H1 (cell line): ENCODE measurements at regions not wholly inside any gene's neighbourhood (a gene's known extent, or its start where the extent isn't known, plus 50 kb on each side); places are given as distances from the start of the nearest gene placed in this dataset.

Source experiments
- CTCF ChIA-PET: fragments of 300-600 bp; sonication (Branson Sonifier 250); formaldehyde crosslinking; loops from one replicate; lab custom pipeline; 2021; ENCODE audit not compliant: partially characterized antibody; lab: Charles Lee
- POLR2A ChIA-PET: fragments of 300-600 bp; sonication (Branson Sonifier 250); formaldehyde crosslinking; loops from one replicate; lab custom pipeline; 2021; ENCODE audit warnings: inconsistent platforms; ENCODE audit not compliant: partially characterized antibody; lab: Charles Lee
- DNase-seq, 2 experiments: peaks; one replicate each; pipeline versions ENCODE4 v3.0.0 to v3.0.0-alpha.2; 2010 to 2022; ENCODE audit warnings: low spot score in 2 of 2, low read depth in 1 of 2, mixed read lengths in 1 of 2
- FAIRE-seq: peaks from 2 replicates; lab custom pipeline; 2011; peaks lifted over from hg19 to GRCh38; lab: Jason Lieb, UNC
- H2AFZ ChIP-seq: 2 replicates; pipeline ENCODE4 v1.8.1; 2012; ENCODE audit warnings: low read length, inconsistent platforms
- H2AK5ac ChIP-seq: 2 replicates; pipeline ENCODE4 v1.6.1; 2013; ENCODE audit warnings: low read depth, low read length
- H2BK120ac ChIP-seq: replicated peaks from 2 replicates; pipeline ENCODE3; 2013; ENCODE audit warnings: low read depth, low read length, inconsistent platforms
- H2BK12ac ChIP-seq: 2 replicates; pipeline ENCODE4 v1.6.1; 2013; ENCODE audit warnings: low read depth, low read length
- H2BK15ac ChIP-seq: 2 replicates; pipeline ENCODE4 v1.6.1; 2013; ENCODE audit warnings: low read length
- H2BK20ac ChIP-seq: 2 replicates; pipeline ENCODE4 v1.6.1; 2013; ENCODE audit warnings: low read length
- H2BK5ac ChIP-seq: 2 replicates; pipeline ENCODE4 v1.6.1; 2013; ENCODE audit warnings: low read depth, low read length
- H3K14ac ChIP-seq: 2 replicates; pipeline ENCODE4 v1.6.1; 2013; ENCODE audit warnings: inconsistent platforms; ENCODE audit not compliant: insufficient read length
- H3K18ac ChIP-seq: 2 replicates; pipeline ENCODE4 v1.6.1; 2013; ENCODE audit warnings: low read length; ENCODE audit errors: extremely low read depth
- H3K23ac ChIP-seq: 2 replicates; pipeline ENCODE4 v1.6.1; 2013; ENCODE audit warnings: inconsistent platforms; ENCODE audit not compliant: insufficient read length
- H3K23me2 ChIP-seq: 2 replicates; pipeline ENCODE4 v1.6.1; 2013; ENCODE audit warnings: low read depth, low read length
- H3K27ac ChIP-seq: 2 replicates; pipeline ENCODE4 v1.6.1; 2011; ENCODE audit warnings: low read depth, low read length, inconsistent platforms
- H3K27me3 ChIP-seq, 4 experiments: replicated peaks in 1 of 4; 1 replicate in 1 of 4; 2 replicates in 3 of 4; pipeline versions ENCODE4 v1.6.1 to v1.8.1; 2011 to 2013; ENCODE audit warnings: low read length in 3 of 4, mild to moderate bottlenecking in 3 of 4, inconsistent platforms in 2 of 4, mixed read lengths in 2 of 4, moderate library complexity in 1 of 4; ENCODE audit not compliant: control insufficient read depth in 3 of 4, insufficient read depth in 3 of 4; ENCODE audit errors: extremely low read depth in 1 of 4
- H3K36me3 ChIP-seq, 4 experiments: 2 replicates each; pipeline versions ENCODE4 v1.6.1 to v1.8.1; 2011 to 2013; ENCODE audit warnings: mild to moderate bottlenecking in 4 of 4, low read length in 3 of 4, moderate library complexity in 2 of 4, control low read depth in 1 of 4, inconsistent platforms in 1 of 4; ENCODE audit not compliant: insufficient read depth in 4 of 4, control insufficient read depth in 2 of 4
- H3K4ac ChIP-seq: replicated peaks from 2 replicates; pipeline ENCODE3; 2013; ENCODE audit warnings: low read length, low read depth, mixed read lengths, inconsistent platforms; ENCODE audit not compliant: insufficient read length
- H3K4me1 ChIP-seq, 4 experiments: replicated peaks in 1 of 4; 1 replicate in 1 of 4; 2 replicates in 3 of 4; pipeline versions ENCODE4 v1.6.1 to v1.8.1; 2011 to 2013; ENCODE audit warnings: low read length in 3 of 4, inconsistent platforms in 2 of 4, mixed read lengths in 1 of 4; ENCODE audit not compliant: insufficient read depth in 4 of 4, control insufficient read depth in 3 of 4
- H3K4me2 ChIP-seq, 2 experiments: 2 replicates each; pipeline versions ENCODE4 v1.6.1 to v1.8.1; 2011 to 2013; ENCODE audit warnings: low read depth in 2 of 2, low read length in 2 of 2, control low read depth in 1 of 2, inconsistent platforms in 1 of 2, mild to moderate bottlenecking in 1 of 2; ENCODE audit not compliant: insufficient read depth in 1 of 2
- H3K4me3 ChIP-seq, 4 experiments: fragments of 200-600, 300-600 bp in 1 of 4; sonication (generic), shearing (Covaris generic), sonication (Bioruptor Twin) in 1 of 4; 2 replicates each; pipeline versions ENCODE4 v1.5.1 to v1.8.1; 2011 to 2016; ENCODE audit warnings: low read length in 4 of 4, low read depth in 3 of 4, control low read depth in 2 of 4, inconsistent platforms in 2 of 4, mild to moderate bottlenecking in 2 of 4, mixed read lengths in 1 of 4, moderate library complexity in 1 of 4; ENCODE audit not compliant: insufficient read depth in 2 of 4; ENCODE audit errors: extremely low read depth in 1 of 4
- H3K56ac ChIP-seq: replicated peaks from 2 replicates; pipeline ENCODE3; 2013; ENCODE audit warnings: low read depth, mild to moderate bottlenecking, mixed read lengths, low read length, inconsistent platforms; ENCODE audit not compliant: insufficient read length
- H3K79me1 ChIP-seq: 2 replicates; pipeline ENCODE4 v1.6.1; 2013; ENCODE audit warnings: low read depth, low read length, control low read depth
- H3K79me2 ChIP-seq, 2 experiments: 2 replicates each; pipeline versions ENCODE4 v1.6.1 to v1.8.1; 2012 to 2013; ENCODE audit warnings: low read length in 2 of 2, mild to moderate bottlenecking in 2 of 2, inconsistent platforms in 1 of 2; ENCODE audit not compliant: insufficient read depth in 2 of 2, control insufficient read depth in 1 of 2
- H3K9ac ChIP-seq, 4 experiments: replicated peaks in 1 of 4; 1 replicate in 1 of 4; 2 replicates in 3 of 4; pipeline versions ENCODE4 v1.6.1 to v1.8.1; 2011 to 2013; ENCODE audit warnings: low read depth in 3 of 4, low read length in 3 of 4, control low read depth in 2 of 4, mild to moderate bottlenecking in 2 of 4, moderate library complexity in 2 of 4, inconsistent platforms in 1 of 4; ENCODE audit errors: extremely low read depth in 1 of 4
- H3K9me3 ChIP-seq, 2 experiments: 2 replicates each; pipeline versions ENCODE4 v1.6.1 to v1.8.1; 2012 to 2013; ENCODE audit warnings: mild to moderate bottlenecking in 2 of 2, moderate library complexity in 2 of 2, control low read depth in 1 of 2, inconsistent platforms in 1 of 2, low read depth in 1 of 2, low read length in 1 of 2, mixed read lengths in 1 of 2; ENCODE audit not compliant: insufficient read depth in 2 of 2
- H4K20me1 ChIP-seq, 2 experiments: replicated peaks in 1 of 2; 2 replicates each; pipeline versions ENCODE3 to v1.8.1; 2011 to 2013; ENCODE audit warnings: inconsistent platforms in 2 of 2, low read length in 2 of 2, mild to moderate bottlenecking in 1 of 2; ENCODE audit not compliant: insufficient read depth in 2 of 2, control insufficient read depth in 1 of 2
- H4K5ac ChIP-seq: 2 replicates; pipeline ENCODE4 v1.6.1; 2013; ENCODE audit warnings: low read length, low read depth, mixed read lengths, inconsistent platforms; ENCODE audit not compliant: insufficient read length
- H4K8ac ChIP-seq: 2 replicates; pipeline ENCODE4 v1.8.0; 2013; ENCODE audit warnings: mild to moderate bottlenecking, moderate library complexity, low read length, inconsistent platforms; ENCODE audit not compliant: insufficient read depth; ENCODE audit errors: extremely low read depth
- H4K91ac ChIP-seq: replicated peaks from 2 replicates; pipeline ENCODE3; 2013; ENCODE audit warnings: low read length, mixed read lengths, inconsistent platforms; ENCODE audit not compliant: insufficient read length
- CHD1 ChIP-seq: IDR thresholded peaks from 2 replicates; pipeline ENCODE4 v1.6.1; 2012; ENCODE audit warnings: low read depth, low read length, improper control_type of control experiment
- GTF2F1 ChIP-seq: IDR thresholded peaks from 2 replicates; pipeline ENCODE4 v1.6.1; 2012; ENCODE audit warnings: low read depth, low read length, improper control_type of control experiment, borderline replicate concordance
- TEAD4 ChIP-seq: IDR thresholded peaks from 2 replicates; pipeline ENCODE4 v1.6.1; 2012; ENCODE audit warnings: low read depth, low read length, inconsistent platforms, mixed read lengths
- WGBS, 2 experiments: shearing (Covaris generic) in 1 of 2; methylation state at CpG; one replicate each; pipeline versions ENCODE4 v1.1.6 to v1.1.7; 2013 to 2015; ENCODE audit warnings: low lambda C conversion rate in 2 of 2, mixed read lengths in 2 of 2, inconsistent platforms in 1 of 2, low coverage in 1 of 2, missing lambda C conversion rate in 1 of 2; ENCODE audit not compliant: insufficient replicate concordance in 2 of 2, insufficient coverage in 1 of 2, insufficient read length in 1 of 2; ENCODE audit errors: extremely low coverage in 1 of 2, missing lambda C conversion rate in 1 of 2; 5-methylcytosine and 5-hydroxymethylcytosine counted together

- H2AFZ ChIP-seq, result no peak overlapping the region
- 88% methylated on average over 6 of the region's 6 CpGs; no CpG with 5 or more reads in 1 of the 2 experiments for WGBS, 2 experiments
Measured at GRCh38 chr5:158483281-158483860, 616.3 kb downstream of the EBF1 start.

More at GRCh38 chr5:158483281-158483860, 616.3 kb downstream of the EBF1 start:
- Histone ChIP-seq H3K14ac (no peak overlapping the region), H3K79me2 (no peaks in the 10 kb centered on the region), H2BK15ac (no peak overlapping the region), H3K36me3 (no peaks in the 10 kb centered on the region), H4K8ac (no peak overlapping the region), H2AK5ac (no peak overlapping the region), H3K23ac (no peak overlapping the region), H2BK5ac (no peak overlapping the region), H2BK20ac (no peak overlapping the region), H3K4me1 (peaks cover 0 to 4% (median 0%) of the 10 kb centered on the region in 4 experiments; a peak in 1 of 7 replicates), H2BK12ac (no peak overlapping the region), H3K4me3 (no peak overlapping the region), H3K9me3 (0 out of 4 replicates have a peak, but pooled peaks cover 0 to 2% of the 10 kb centered on the region in 2 experiments), H3K4ac (no peak overlapping the region), H3K56ac (no peak overlapping the region), H4K5ac (no peak overlapping the region), H3K9ac (no peak overlapping the region), H3K23me2 (no peaks in the 10 kb centered on the region), H3K79me1 (no peaks in the 10 kb centered on the region), H4K91ac (no peak overlapping the region), H3K4me2 (no peak overlapping the region), H2BK120ac (no peak overlapping the region), H4K20me1 (no peaks in the 10 kb centered on the region), H3K18ac (no peak overlapping the region), H3K27me3 (no peaks in the 10 kb centered on the region), H3K27ac (no peak overlapping the region)
- TF ChIP-seq TEAD4, result 0 out of 2 replicates have a peak, but pooled peaks have one; percentile 5
- no peak for TF ChIP-seq GTF2F1
- TF ChIP-seq CHD1, result no peak
- DNase-seq (no peak), FAIRE-seq (no peak)
- ChIA-PET POLR2A (no interaction called here), CTCF (interaction anchor here (0.6 kb wide), 1 partner anchor 120 kb away, joined by 3 read pairs; no protein-coding TSS in a partner anchor)
